ENCODE measurements at regions not wholly inside any gene's neighbourhood (a gene's known extent, or its start where the extent isn't known, plus 50 kb on each side); places are given as distances from the start of the nearest gene placed in this dataset.

- H3K27me3 Mint-ChIP-seq (ENCODE audit: insufficient read depth, unreplicated experiment) = peaks cover 22% of the 10 kb centered on the region
- peaks cover 5% of the 10 kb centered on the region for H3K36me3 Mint-ChIP-seq (ENCODE audit: insufficient read depth, unreplicated experiment)
- CTCF ChIA-PET = interaction anchor here (0.6 kb wide), 1 partner anchor 1893 kb away, joined by 3 read pairs; no protein-coding TSS in a partner anchor
- no peak for DNase-seq (ENCODE audit: unreplicated experiment)
- peaks cover 8% of the 10 kb centered on the region for H3K4me1 Mint-ChIP-seq (ENCODE audit: insufficient read depth, unreplicated experiment)
- no peak overlapping the region for H3K4me3 Mint-ChIP-seq (ENCODE audit: unreplicated experiment)
- intact Hi-C loops (cut with micrococcal nuclease) = no loop called here
- peaks cover 7% of the 10 kb centered on the region for H3K9me3 Mint-ChIP-seq (ENCODE audit: unreplicated experiment)
- POLR2A ChIA-PET = no interaction called here
- TF ChIP-seq CTCF (IDR thresholded peaks at IDR 0.05; ENCODE audit: unreplicated experiment) = no peak
- no TSS peak for BruUV-seq (replicated peaks)
- H3K27ac Mint-ChIP-seq (ENCODE audit: low read depth, unreplicated experiment) = no peak overlapping the region
These were observed 120.5 kb upstream of the IRX4 start for GRCh38 chr5:2003206-2003605.

GRCh38 chr5:2001300-2001699 is 118.6 kb upstream of the IRX4 start:
- BruUV-seq (replicated peaks) = no TSS peak
- Mint-ChIP-seq H3K9me3 (ENCODE audit: unreplicated experiment) (peaks cover 13% of the 10 kb centered on the region), H3K4me3 (ENCODE audit: unreplicated experiment) (no peak overlapping the region), H3K27ac (ENCODE audit: low read depth, unreplicated experiment) (no peak overlapping the region), H3K27me3 (ENCODE audit: insufficient read depth, unreplicated experiment) (peaks cover 30% of the 10 kb centered on the region), H3K4me1 (ENCODE audit: insufficient read depth, unreplicated experiment) (peaks cover 8% of the 10 kb centered on the region), H3K36me3 (ENCODE audit: insufficient read depth, unreplicated experiment) (peaks cover 5% of the 10 kb centered on the region)
- CTCF ChIA-PET = no interaction called here
- no peak for TF ChIP-seq CTCF (IDR thresholded peaks at IDR 0.05; ENCODE audit: unreplicated experiment)
- intact Hi-C loops (cut with micrococcal nuclease) = no loop called here
- no peak for DNase-seq (ENCODE audit: unreplicated experiment)
- POLR2A ChIA-PET = no interaction called here

GRCh38 chr5:2000591-2000990 is 117.9 kb upstream of the IRX4 start:
- intact Hi-C loops (cut with micrococcal nuclease) = no loop called here
- Mint-ChIP-seq H3K36me3 (ENCODE audit: insufficient read depth, unreplicated experiment) (peaks cover 5% of the 10 kb centered on the region), H3K27ac (ENCODE audit: low read depth, unreplicated experiment) (no peak overlapping the region), H3K4me1 (ENCODE audit: insufficient read depth, unreplicated experiment) (peaks cover 8% of the 10 kb centered on the region), H3K9me3 (ENCODE audit: unreplicated experiment) (peaks cover 13% of the 10 kb centered on the region), H3K4me3 (ENCODE audit: unreplicated experiment) (no peak overlapping the region), H3K27me3 (ENCODE audit: insufficient read depth, unreplicated experiment) (peaks cover 30% of the 10 kb centered on the region)
- POLR2A ChIA-PET = no interaction called here
- no TSS peak for BruUV-seq (replicated peaks)
- DNase-seq (ENCODE audit: unreplicated experiment) = no peak
- no peak for TF ChIP-seq CTCF (IDR thresholded peaks at IDR 0.05; ENCODE audit: unreplicated experiment)
- CTCF ChIA-PET = no interaction called here

- no peak for TF ChIP-seq CTCF (IDR thresholded peaks at IDR 0.05; ENCODE audit: unreplicated experiment)
- no TSS peak for BruUV-seq (replicated peaks)
- Mint-ChIP-seq H3K36me3 (ENCODE audit: insufficient read depth, unreplicated experiment) (peaks cover 5% of the 10 kb centered on the region), H3K27me3 (ENCODE audit: insufficient read depth, unreplicated experiment) (peaks cover 30% of the 10 kb centered on the region), H3K27ac (ENCODE audit: low read depth, unreplicated experiment) (no peak overlapping the region), H3K9me3 (ENCODE audit: unreplicated experiment) (peaks cover 13% of the 10 kb centered on the region), H3K4me3 (ENCODE audit: unreplicated experiment) (no peak overlapping the region), H3K4me1 (ENCODE audit: insufficient read depth, unreplicated experiment) (peaks cover 8% of the 10 kb centered on the region)
- ChIA-PET POLR2A (no interaction called here), CTCF (interaction anchor here (0.9 kb wide), 1 partner anchor 1346 kb away, joined by 4 read pairs; no protein-coding TSS in a partner anchor)
- no peak for DNase-seq (ENCODE audit: unreplicated experiment)
- intact Hi-C loops (cut with micrococcal nuclease) = no loop called here
These were observed 117.1 kb upstream of the IRX4 start for GRCh38 chr5:1999794-2000193.

Data from MCF 10A (cell line).